Panc1 (cell line): ENCODE measurements at regions not wholly inside any gene's neighbourhood (a gene's known extent, or its start where the extent isn't known, plus 50 kb on each side); places are given as distances from the start of the nearest gene placed in this dataset.
A peak's percentile ranks its signal among the peaks of the same experiment; 100 is the strongest.
"Not testable (repeated sequence)": the region's sequence is repeated elsewhere in the genome, so short reads cannot be mapped to it uniquely, and the experiment has no call there.

Experiments
- POLR2AphosphoS5 ChIP-seq: IDR thresholded peaks from 2 replicates; pipeline ENCODE4 v1.6.1; 2012; ENCODE audit warnings: mild to moderate bottlenecking, low read depth, low read length, moderate library complexity
- SIN3A ChIP-seq: IDR thresholded peaks from 2 replicates; pipeline ENCODE4 v1.6.1; 2012; ENCODE audit warnings: low read depth, mild to moderate bottlenecking, low read length, moderate library complexity, borderline replicate concordance; ENCODE audit not compliant: insufficient read depth
- TCF7L2 ChIP-seq: IDR thresholded peaks from 2 replicates; pipeline ENCODE4 v1.6.1; 2011; ENCODE audit warnings: mild to moderate bottlenecking, low read depth, low read length, inconsistent platforms
- TF ChIP-seq, protein P1 (sequence below): fragments of 450-650 bp; IDR thresholded peaks from 2 replicates; pipeline ENCODE4 v1.5.1; 2017; ENCODE audit warnings: mild to moderate bottlenecking
- TF ChIP-seq, protein P2 (sequence below), 2 experiments: IDR thresholded peaks; 2 replicates each; pipeline ENCODE4 v1.6.1; 2011 to 2012; ENCODE audit warnings: low read depth in 2 of 2, control low read depth in 1 of 2, low read length in 1 of 2, mild to moderate bottlenecking in 1 of 2, moderate library complexity in 1 of 2; ENCODE audit not compliant: insufficient read depth in 1 of 2

DNA sequence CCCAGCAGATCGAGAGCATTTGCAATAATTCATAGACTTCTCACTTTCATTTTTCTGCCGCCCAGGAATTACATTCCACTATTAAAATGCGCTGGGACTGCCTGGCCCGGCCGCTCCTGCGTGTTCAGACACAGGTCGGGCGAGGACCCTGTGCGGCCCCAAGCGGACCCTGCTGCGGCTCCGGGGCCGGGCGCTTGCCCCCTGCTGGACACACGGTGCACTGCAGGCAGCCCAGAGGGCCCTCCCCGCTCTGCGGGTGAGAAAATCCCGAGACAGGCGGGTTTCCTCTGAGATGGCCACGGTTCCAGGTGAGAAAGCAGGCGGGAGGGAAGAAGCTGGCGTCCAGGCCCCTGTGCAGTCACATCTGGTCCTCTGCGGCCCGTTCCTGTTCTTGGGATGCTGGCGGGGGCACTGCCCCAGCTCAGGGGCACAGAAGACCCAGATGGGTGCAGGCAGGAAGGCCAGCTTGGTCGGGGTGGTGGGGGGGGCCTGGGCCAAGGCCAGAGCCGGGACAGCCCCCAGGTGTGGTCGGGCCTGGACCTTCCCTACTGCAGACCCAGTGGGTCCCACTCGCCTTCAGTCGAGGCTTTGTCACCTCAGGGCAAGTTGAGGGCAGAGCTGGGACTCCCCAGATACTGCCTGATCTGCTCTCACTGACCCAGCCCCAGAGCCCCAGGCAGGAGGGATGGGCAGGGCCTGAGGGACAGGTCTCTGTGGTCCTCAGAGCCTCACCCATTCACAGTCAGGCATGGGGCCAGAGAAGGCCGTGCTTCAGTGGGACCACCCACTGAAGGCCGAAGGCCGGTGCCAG, 135.1 kb downstream of the FAM53A start:
- TF ChIP-seq, protein P1, sequence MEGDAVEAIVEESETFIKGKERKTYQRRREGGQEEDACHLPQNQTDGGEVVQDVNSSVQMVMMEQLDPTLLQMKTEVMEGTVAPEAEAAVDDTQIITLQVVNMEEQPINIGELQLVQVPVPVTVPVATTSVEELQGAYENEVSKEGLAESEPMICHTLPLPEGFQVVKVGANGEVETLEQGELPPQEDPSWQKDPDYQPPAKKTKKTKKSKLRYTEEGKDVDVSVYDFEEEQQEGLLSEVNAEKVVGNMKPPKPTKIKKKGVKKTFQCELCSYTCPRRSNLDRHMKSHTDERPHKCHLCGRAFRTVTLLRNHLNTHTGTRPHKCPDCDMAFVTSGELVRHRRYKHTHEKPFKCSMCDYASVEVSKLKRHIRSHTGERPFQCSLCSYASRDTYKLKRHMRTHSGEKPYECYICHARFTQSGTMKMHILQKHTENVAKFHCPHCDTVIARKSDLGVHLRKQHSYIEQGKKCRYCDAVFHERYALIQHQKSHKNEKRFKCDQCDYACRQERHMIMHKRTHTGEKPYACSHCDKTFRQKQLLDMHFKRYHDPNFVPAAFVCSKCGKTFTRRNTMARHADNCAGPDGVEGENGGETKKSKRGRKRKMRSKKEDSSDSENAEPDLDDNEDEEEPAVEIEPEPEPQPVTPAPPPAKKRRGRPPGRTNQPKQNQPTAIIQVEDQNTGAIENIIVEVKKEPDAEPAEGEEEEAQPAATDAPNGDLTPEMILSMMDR: peak; percentile 88
- TF ChIP-seq SIN3A, POLR2AphosphoS5, TCF7L2: not testable (repeated sequence)
- TF ChIP-seq, protein P2, sequence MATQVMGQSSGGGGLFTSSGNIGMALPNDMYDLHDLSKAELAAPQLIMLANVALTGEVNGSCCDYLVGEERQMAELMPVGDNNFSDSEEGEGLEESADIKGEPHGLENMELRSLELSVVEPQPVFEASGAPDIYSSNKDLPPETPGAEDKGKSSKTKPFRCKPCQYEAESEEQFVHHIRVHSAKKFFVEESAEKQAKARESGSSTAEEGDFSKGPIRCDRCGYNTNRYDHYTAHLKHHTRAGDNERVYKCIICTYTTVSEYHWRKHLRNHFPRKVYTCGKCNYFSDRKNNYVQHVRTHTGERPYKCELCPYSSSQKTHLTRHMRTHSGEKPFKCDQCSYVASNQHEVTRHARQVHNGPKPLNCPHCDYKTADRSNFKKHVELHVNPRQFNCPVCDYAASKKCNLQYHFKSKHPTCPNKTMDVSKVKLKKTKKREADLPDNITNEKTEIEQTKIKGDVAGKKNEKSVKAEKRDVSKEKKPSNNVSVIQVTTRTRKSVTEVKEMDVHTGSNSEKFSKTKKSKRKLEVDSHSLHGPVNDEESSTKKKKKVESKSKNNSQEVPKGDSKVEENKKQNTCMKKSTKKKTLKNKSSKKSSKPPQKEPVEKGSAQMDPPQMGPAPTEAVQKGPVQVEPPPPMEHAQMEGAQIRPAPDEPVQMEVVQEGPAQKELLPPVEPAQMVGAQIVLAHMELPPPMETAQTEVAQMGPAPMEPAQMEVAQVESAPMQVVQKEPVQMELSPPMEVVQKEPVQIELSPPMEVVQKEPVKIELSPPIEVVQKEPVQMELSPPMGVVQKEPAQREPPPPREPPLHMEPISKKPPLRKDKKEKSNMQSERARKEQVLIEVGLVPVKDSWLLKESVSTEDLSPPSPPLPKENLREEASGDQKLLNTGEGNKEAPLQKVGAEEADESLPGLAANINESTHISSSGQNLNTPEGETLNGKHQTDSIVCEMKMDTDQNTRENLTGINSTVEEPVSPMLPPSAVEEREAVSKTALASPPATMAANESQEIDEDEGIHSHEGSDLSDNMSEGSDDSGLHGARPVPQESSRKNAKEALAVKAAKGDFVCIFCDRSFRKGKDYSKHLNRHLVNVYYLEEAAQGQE (IDR thresholded peaks at IDR 0.05; ENCODE audit: insufficient read depth in 1 of 2, low read depth in 2 of 2, low read length in 1 of 2): not testable (repeated sequence)
